GM19193 (cell line): ENCODE measurements at regions not wholly inside any gene's neighbourhood (a gene's known extent, or its start where the extent isn't known, plus 50 kb on each side); places are given as distances from the start of the nearest gene placed in this dataset.

Experiments
- POLR2A ChIP-seq: IDR thresholded peaks from 4 replicates; pipeline ENCODE4 v1.6.1; 2011; ENCODE audit not compliant: insufficient read depth, insufficient read length; ENCODE audit errors: extremely low read depth

DNA sequence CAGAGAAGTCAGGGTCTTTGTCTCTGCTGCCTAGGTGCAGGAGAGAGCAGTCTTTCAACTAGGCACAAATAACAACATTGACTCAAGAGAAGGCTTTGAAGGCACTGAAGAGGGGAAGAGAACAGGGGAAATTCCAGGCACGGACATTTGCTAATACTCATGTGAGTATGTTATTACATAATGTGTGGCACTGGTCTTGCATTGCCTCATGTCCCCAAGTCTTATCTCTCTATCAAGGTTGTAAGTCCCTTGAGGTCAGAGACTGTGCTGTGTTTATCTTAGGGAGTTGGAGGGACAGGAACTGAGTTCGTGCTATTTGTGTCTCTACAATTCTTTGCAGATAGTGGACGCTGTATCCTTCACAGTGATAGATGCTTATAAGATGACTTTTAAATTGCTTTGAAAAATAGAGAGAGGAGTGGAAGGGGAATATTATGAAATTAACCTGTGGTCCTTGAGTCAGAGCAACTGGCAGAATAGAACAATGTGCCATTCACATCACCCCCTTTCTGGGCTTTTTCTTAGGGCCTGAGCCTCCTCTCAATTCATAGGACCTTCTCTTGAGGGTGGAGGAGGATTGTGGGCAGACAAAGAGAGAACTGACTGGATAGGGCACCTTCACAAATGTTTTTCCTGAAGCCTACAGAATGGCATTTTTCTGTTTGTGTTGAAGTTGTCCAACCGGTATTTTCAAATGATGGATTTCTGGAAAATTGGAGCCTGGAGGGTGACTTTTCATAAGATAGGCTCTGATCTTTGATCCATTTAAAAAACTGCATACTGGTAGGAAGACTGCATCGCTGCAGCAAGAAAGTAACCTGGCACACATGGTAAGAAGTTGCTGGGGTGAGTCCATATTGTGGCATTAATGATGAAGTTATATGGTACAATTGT, 96.6 kb upstream of the CXCR4 start:
- TF ChIP-seq POLR2A: no peak

GRCh38 chr2:136213836-136214235, 95.9 kb upstream of the CXCR4 start:
- TF ChIP-seq POLR2A: no peak

- TF ChIP-seq POLR2A: no peak
Measured at GRCh38 chr2:136212426-136213378, 94.8 kb upstream of the CXCR4 start.

GRCh38 chr2:136211701-136212100, 93.8 kb upstream of the CXCR4 start:
- no peak for TF ChIP-seq POLR2A

- no peak for TF ChIP-seq POLR2A
Measured at GRCh38 chr2:136210822-136211221, 92.9 kb upstream of the CXCR4 start.

GRCh38 chr2:136210455-136210805, 92.5 kb upstream of the CXCR4 start:
- TF ChIP-seq POLR2A: no peak

DNA sequence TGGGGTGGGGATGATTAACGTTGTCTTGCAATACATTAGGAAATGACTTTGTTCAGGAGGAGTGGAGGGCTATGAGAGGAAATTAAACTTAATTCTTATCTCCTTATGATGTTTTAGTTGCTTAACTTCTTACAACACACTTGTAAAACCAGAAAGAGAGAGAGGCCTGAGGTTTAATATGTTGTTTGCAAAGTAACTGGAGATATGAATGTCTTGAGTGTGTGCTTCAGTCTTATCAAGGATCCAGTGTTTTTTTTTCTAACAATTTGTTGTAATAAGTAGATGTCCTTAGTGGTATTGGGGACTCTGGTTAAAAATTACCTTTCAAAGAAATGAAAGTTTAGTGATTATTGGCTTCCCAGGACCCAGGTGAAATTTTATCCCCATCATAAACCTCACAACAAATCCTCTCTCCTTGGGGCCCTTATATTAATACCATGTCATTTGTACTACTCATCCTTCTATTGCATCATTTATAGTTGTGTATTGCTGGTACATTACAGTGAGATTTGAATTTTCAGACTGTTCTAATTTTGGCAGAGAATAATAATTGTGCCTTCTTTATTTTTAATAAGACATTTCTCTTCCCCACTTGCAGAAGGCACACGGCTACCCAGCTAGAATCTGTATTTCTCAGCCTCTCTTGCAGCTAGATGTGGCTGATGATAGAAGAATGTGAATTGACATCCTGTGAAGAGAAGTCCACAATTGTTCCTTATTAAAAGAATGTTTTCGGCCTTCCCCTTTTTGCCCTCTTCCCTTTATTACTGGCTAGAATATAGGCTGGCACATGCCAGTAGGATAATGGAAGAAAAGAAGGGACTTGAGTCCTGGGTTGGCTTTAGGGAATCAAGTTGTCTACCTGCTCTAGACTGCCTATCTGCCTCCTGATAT, 91.9 kb upstream of the CXCR4 start:
- no peak for TF ChIP-seq POLR2A

- TF ChIP-seq POLR2A: no peak
Measured at GRCh38 chr2:136208682-136209420, 90.9 kb upstream of the CXCR4 start.

DNA sequence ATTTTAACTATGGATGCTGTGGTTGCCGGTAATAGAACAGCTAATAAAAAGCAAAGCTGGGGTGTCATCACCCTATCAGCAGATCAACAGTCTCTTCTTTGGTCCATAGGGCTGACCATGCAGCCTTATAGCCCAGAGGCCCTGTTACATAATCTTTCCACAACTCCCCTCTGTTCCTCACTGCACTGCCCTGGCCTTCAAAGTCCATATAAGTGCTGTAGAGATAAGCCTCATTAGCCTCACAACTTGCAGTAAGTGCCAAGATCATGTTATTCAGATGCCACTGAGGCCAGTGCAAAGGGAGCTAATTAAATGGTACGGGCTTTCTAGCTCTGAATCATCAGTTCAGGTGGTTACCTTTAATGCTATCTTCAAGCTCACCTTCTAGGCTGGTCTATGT, 89.7 kb upstream of the CXCR4 start:
- TF ChIP-seq POLR2A: no peak

DNA sequence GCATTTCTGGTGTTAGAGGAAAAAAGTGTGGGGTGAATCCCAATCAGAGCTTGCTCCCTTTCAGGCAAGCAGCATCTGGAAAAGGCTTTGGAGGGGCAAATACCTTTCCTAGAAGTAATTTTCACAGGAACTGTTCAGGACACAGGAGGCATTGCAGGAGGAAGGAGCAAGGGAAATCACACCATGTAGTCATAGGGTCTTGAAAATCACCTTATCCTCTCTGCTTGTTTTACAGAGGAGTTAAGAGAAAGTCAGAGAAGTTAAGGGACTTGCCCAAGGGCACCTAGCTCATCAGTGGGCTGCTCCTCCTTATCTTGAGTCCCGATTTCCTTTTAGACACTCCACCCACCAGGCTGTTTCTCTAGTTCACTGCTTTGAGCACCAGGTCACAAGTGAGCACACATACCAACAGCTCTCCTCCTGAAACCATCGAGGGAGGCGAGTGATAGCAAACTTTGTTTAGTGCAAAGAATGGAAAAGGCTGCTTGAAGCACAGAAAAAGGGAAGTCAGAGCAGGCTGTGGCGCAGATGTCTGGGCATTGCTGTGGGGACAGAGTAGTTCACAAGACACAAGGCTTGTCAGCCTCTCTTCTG, 89.2 kb upstream of the CXCR4 start:
- no peak for TF ChIP-seq POLR2A

GRCh38 chr2:136206613-136207012, 88.7 kb upstream of the CXCR4 start:
- no peak for TF ChIP-seq POLR2A

GRCh38 chr2:136205615-136206014, 87.7 kb upstream of the CXCR4 start:
- no peak for TF ChIP-seq POLR2A

GRCh38 chr2:136204971-136205370, 87.0 kb upstream of the CXCR4 start:
- TF ChIP-seq POLR2A: no peak

- no peak for TF ChIP-seq POLR2A
Measured at GRCh38 chr2:136195226-136195625, 77.3 kb upstream of the CXCR4 start.
